Coronary artery (tissue), 2 donors: ENCODE measurements at regions not wholly inside any gene's neighbourhood (a gene's known extent, or its start where the extent isn't known, plus 50 kb on each side); places are given as distances from the start of the nearest gene placed in this dataset.

Experiments used
- DNase-seq: peaks from one replicate; pipeline ENCODE4 v3.0.0-alpha.2; 2017; ENCODE audit warnings: low spot score
- H3K27ac ChIP-seq, 2 donors: fragments of 200-600 bp; sonication (generic); one replicate each; pipeline ENCODE4 v1.5.1; 2016 to 2019
- H3K4me3 ChIP-seq: fragments of 200-600 bp; sonication (generic); 2 replicates; pipeline ENCODE4 v1.5.1; 2016; ENCODE audit warnings: mild to moderate bottlenecking, moderate library complexity
- CTCF ChIP-seq: fragments of 200-600 bp; sonication (generic); IDR thresholded peaks from one replicate; pipeline ENCODE4 v1.5.1; 2019; ENCODE audit warnings: antibody characterized with exemption

GRCh38 chr1:229880271-229881170 is 186.5 kb upstream of the GALNT2 start:
- no peak for TF ChIP-seq CTCF
- DNase-seq, result no peak
- Histone ChIP-seq H3K4me3 (no peak overlapping the region), H3K27ac (no peak overlapping the region)

DNA sequence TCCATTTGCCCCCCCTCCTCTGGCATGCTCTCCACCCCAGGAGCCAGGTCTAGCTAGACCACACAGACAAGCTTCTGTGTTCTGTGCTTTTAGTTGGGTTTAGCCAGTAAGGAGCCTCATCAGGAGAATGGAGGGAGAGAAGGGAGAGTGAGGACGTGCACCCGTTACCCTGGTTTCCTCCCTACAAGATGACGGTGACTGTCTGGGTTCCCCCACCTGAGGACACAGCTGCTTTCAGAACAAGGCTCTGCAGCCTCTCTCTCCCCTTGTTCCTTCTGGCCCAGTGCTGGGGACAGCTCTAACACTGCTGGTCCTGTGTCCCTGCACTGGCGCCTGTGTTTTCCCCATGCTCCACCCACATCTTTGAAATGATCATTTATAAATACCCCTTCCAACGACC is 184.4 kb upstream of the GALNT2 start:
- DNase-seq, result no peak
- Histone ChIP-seq H3K4me3 (no peak overlapping the region), H3K27ac (no peak overlapping the region)
- TF ChIP-seq CTCF, result no peak

GRCh38 chr1:229883504-229884200 is 183.4 kb upstream of the GALNT2 start:
- no peak for TF ChIP-seq CTCF
- H3K27ac ChIP-seq, result no peak overlapping the region

GRCh38 chr1:229884765-229885164 is 182.3 kb upstream of the GALNT2 start:
- no peak for TF ChIP-seq CTCF
- Histone ChIP-seq H3K4me3 (no peak overlapping the region), H3K27ac (no peak overlapping the region)
- peak; percentile 50 for DNase-seq

More at GRCh38 chr1:229883504-229884200, 183.4 kb upstream of the GALNT2 start:
- no peak overlapping the region for H3K4me3 ChIP-seq
- DNase-seq, result peak; percentile 26

DNA sequence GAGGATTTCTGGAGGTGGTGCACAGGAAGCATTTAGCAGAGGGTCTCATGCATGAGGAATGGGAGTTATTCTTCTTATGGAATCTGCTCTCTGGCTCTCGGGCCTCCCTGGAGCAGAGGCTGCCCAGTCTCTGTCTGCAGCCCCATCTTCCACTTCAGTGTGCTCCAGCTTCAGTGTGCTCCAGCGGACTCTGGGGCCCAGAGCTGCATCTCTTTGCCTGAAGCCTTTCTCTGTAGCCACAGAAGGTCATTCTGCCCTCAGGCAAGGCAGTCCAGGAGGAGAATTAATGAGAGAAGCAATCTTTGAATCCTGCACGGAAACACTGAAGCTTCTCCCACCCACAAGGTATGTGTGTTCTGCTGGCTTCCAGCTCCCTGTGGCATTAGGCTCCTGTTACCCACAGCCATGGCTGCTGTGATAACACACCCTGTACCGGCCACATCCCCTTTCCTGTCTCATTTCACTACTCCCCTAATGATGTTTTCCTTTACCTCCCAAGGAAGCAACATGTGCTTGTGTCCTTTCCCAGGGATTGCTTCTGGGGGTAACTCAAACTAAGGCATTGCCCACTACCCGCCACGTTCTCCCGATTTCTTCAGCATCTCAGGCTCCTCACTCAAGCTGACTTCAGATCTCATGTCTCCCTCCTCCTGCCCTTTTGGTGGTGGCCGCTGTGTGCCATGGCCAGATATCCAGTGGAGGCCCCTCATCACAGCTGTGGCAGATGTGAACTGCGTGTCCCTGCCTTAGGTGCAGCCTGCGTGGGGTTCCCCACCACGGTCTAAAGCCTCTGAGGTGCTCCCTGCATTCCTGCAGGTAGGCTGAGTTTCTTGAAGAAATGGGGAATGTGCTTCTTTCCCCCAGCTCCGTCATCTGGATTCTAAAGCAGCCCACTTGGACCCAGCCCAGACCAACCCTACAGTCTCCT is 181.2 kb upstream of the GALNT2 start:
- Histone ChIP-seq H3K4me3 (no peak overlapping the region), H3K27ac (no peak overlapping the region)
- no peak for TF ChIP-seq CTCF
- no peak for DNase-seq

- no peak for DNase-seq
- Histone ChIP-seq H3K27ac (no peak overlapping the region), H3K4me3 (no peak overlapping the region)
- no peak for TF ChIP-seq CTCF
Observed at GRCh38 chr1:229886636-229887035, 180.4 kb upstream of the GALNT2 start.
